ENCODE measurements at regions not wholly inside any gene's neighbourhood (a gene's known extent, or its start where the extent isn't known, plus 50 kb on each side); places are given as distances from the start of the nearest gene placed in this dataset.

DNA sequence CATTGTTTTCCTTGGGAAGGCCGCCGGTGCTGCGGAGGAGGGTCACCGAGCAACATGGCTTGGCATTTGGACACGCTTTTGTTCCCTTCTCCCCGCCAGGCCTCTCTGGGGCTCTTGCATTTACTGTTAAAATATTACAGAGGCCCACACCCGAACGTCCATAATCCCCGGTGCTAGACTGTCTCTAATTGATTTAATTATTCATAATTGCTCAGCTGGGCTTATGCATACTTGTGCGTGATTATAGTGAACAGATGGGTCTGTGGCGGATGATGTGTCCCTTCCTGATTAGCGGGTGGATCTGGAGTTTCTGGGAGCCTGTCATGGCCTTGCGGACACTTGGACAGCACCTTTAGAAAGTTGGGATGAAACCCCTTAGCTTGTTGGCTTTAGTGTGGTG is 100.2 kb upstream of the MSX1 start:
- no peaks in the 10 kb centered on the region for H3K9me3 ChIP-seq
- no peak overlapping the region for H3K27ac ChIP-seq
- H3K4me1 ChIP-seq, result no peaks in the 10 kb centered on the region
- H3K36me3 ChIP-seq, result no peaks in the 10 kb centered on the region
- H3K27me3 ChIP-seq, result peaks cover 0 to 15% (median 0%) of the 10 kb centered on the region in 3 donors
- intact Hi-C loops (cut with DNase I; ENCODE audit: low total_unique reads), result no loop called here
- DNase-seq, result no peak
- H3K4me3 ChIP-seq, result no peak overlapping the region
- no peak for TF ChIP-seq POLR2AphosphoS5 (IDR thresholded peaks at IDR 0.05)
- TF ChIP-seq CTCF (IDR thresholded peaks at IDR 0.05), result no peak
- TF ChIP-seq POLR2A (IDR thresholded peaks at IDR 0.05), result no peak
- no peak for TF ChIP-seq EP300 (IDR thresholded peaks at IDR 0.05)
- WGBS, 5 donors, result 89 to 93% (median 90%) methylated on average over 13 of the region's 13 CpGs

GRCh38 chr4:4758681-4759080 is 100.8 kb upstream of the MSX1 start:
- no peaks in the 10 kb centered on the region for H3K36me3 ChIP-seq
- WGBS, 5 donors, result 71 to 81% (median 75%) methylated on average over 8 of the region's 8 CpGs
- H3K4me3 ChIP-seq, result no peak overlapping the region
- no peak overlapping the region for H3K27ac ChIP-seq
- no peak for DNase-seq
- no peaks in the 10 kb centered on the region for H3K9me3 ChIP-seq
- intact Hi-C loops (cut with DNase I; ENCODE audit: low total_unique reads), result no loop called here
- TF ChIP-seq EP300 (IDR thresholded peaks at IDR 0.05), result no peak
- no peak for TF ChIP-seq POLR2A (IDR thresholded peaks at IDR 0.05)
- TF ChIP-seq POLR2AphosphoS5 (IDR thresholded peaks at IDR 0.05), result no peak
- TF ChIP-seq CTCF (IDR thresholded peaks at IDR 0.05), result no peak
- H3K4me1 ChIP-seq, result no peaks in the 10 kb centered on the region
- H3K27me3 ChIP-seq, result peaks cover 0 to 15% (median 0%) of the 10 kb centered on the region in 3 donors

GRCh38 chr4:4755306-4755705 is 104.2 kb upstream of the MSX1 start:
- intact Hi-C loops (cut with DNase I; ENCODE audit: low total_unique reads), result no loop called here
- H3K27ac ChIP-seq, result no peak overlapping the region
- 75 to 89% (median 80%) methylated on average over 3 of the region's 3 CpGs for WGBS, 5 donors
- no peaks in the 10 kb centered on the region for H3K4me1 ChIP-seq
- H3K4me3 ChIP-seq, result no peak overlapping the region
- TF ChIP-seq POLR2A (IDR thresholded peaks at IDR 0.05) (no peak), POLR2AphosphoS5 (IDR thresholded peaks at IDR 0.05) (no peak), EP300 (IDR thresholded peaks at IDR 0.05) (no peak), CTCF (IDR thresholded peaks at IDR 0.05) (no peak)
- H3K27me3 ChIP-seq, result peaks cover 0 to 16% (median 0%) of the 10 kb centered on the region in 3 donors
- no peak for DNase-seq
- no peaks in the 10 kb centered on the region for H3K9me3 ChIP-seq
- H3K36me3 ChIP-seq, result no peaks in the 10 kb centered on the region

GRCh38 chr4:4754641-4755040 is 104.8 kb upstream of the MSX1 start:
- WGBS, 5 donors, result 45 to 60% (median 55%) methylated on average over 8 to 9 of the region's 9 CpGs
- Histone ChIP-seq H3K27me3 (peaks cover 0 to 16% (median 0%) of the 10 kb centered on the region in 3 donors), H3K36me3 (no peaks in the 10 kb centered on the region), H3K27ac (no peak overlapping the region), H3K4me3 (no peak overlapping the region), H3K4me1 (no peaks in the 10 kb centered on the region), H3K9me3 (no peaks in the 10 kb centered on the region)
- intact Hi-C loops (cut with DNase I; ENCODE audit: low total_unique reads), result no loop called here
- TF ChIP-seq POLR2A (IDR thresholded peaks at IDR 0.05), result no peak
- no peak for TF ChIP-seq CTCF (IDR thresholded peaks at IDR 0.05)
- TF ChIP-seq EP300 (IDR thresholded peaks at IDR 0.05), result no peak
- TF ChIP-seq POLR2AphosphoS5 (IDR thresholded peaks at IDR 0.05), result no peak
- DNase-seq, result peak in 1 of 2 donors; percentile 60

All from stomach (tissue), 8 donors.